ENCODE measurements at regions not wholly inside any gene's neighbourhood (a gene's known extent, or its start where the extent isn't known, plus 50 kb on each side); places are given as distances from the start of the nearest gene placed in this dataset.

GRCh38 chr1:4088676-4089075, 188.6 kb upstream of the C1orf174 start:
- TF ChIP-seq CTCF (IDR thresholded peaks at IDR 0.05; ENCODE audit: low read depth, low read length) (no peak), EZH2phosphoT487 (IDR thresholded peaks at IDR 0.05; ENCODE audit: low read depth) (no peak)
